ENCODE measurements at regions not wholly inside any gene's neighbourhood (a gene's known extent, or its start where the extent isn't known, plus 50 kb on each side); places are given as distances from the start of the nearest gene placed in this dataset.

GRCh38 chr7:54690892-54691291 is 68.1 kb downstream of the SEC61G start:
- no peak for DNase-seq (ENCODE audit: low read depth in 2 of 2)
- no peaks in the 10 kb centered on the region for H3K9me3 ChIP-seq (ENCODE audit: control insufficient read depth, insufficient read depth, low read depth, low read length)
- H3K4me2 ChIP-seq (ENCODE audit: extremely low read depth, insufficient read depth, low read length), result no peak overlapping the region
- no peak overlapping the region for H2AFZ ChIP-seq (ENCODE audit: low read length)
- no peak overlapping the region for H3K9ac ChIP-seq (ENCODE audit: insufficient read depth, low read length)
- TF ChIP-seq CTCF (conservative IDR thresholded peaks at IDR 0.05 in 1 of 2, IDR thresholded peaks at IDR 0.05 in 1 of 2; ENCODE audit: low read depth in 1 of 2, low read length in 2 of 2), result no peak
- no peak for TF ChIP-seq EZH2 (IDR thresholded peaks at IDR 0.05; ENCODE audit: low read length, missing control alignments)
- no peaks in the 10 kb centered on the region for H3K4me1 ChIP-seq (ENCODE audit: control insufficient read depth, extremely low read depth, insufficient read depth, low read length)
- no peak overlapping the region for H3K27ac ChIP-seq (ENCODE audit: insufficient read depth, low read length)
- no peaks in the 10 kb centered on the region for H3K79me2 ChIP-seq (ENCODE audit: control insufficient read depth, insufficient read depth, low read length)
- no peaks in the 10 kb centered on the region for H4K20me1 ChIP-seq (ENCODE audit: control insufficient read depth, extremely low read depth, insufficient read depth, low read length)
- no peaks in the 10 kb centered on the region for H3K36me3 ChIP-seq (ENCODE audit: control insufficient read depth, insufficient read depth, low read length)
- no peaks in the 10 kb centered on the region for H3K27me3 ChIP-seq (ENCODE audit: control insufficient read depth, insufficient read depth, low read length)
- no peak overlapping the region for H3K4me3 ChIP-seq (replicated peaks in 1 of 4; ENCODE audit: control extremely low read depth in 1 of 4, insufficient read depth in 1 of 4, low read depth in 3 of 4, low read length in 4 of 4)

- H2AFZ ChIP-seq (ENCODE audit: low read length), result no peak overlapping the region
- DNase-seq (ENCODE audit: low read depth in 2 of 2), result no peak
- no peaks in the 10 kb centered on the region for H3K36me3 ChIP-seq (ENCODE audit: control insufficient read depth, insufficient read depth, low read length)
- no peak overlapping the region for H3K27ac ChIP-seq (ENCODE audit: insufficient read depth, low read length)
- H3K79me2 ChIP-seq (ENCODE audit: control insufficient read depth, insufficient read depth, low read length), result no peaks in the 10 kb centered on the region
- TF ChIP-seq CTCF (conservative IDR thresholded peaks at IDR 0.05 in 1 of 2, IDR thresholded peaks at IDR 0.05 in 1 of 2; ENCODE audit: low read depth in 1 of 2, low read length in 2 of 2), result no peak
- TF ChIP-seq EZH2 (IDR thresholded peaks at IDR 0.05; ENCODE audit: low read length, missing control alignments), result no peak
- no peaks in the 10 kb centered on the region for H4K20me1 ChIP-seq (ENCODE audit: control insufficient read depth, extremely low read depth, insufficient read depth, low read length)
- no peak overlapping the region for H3K4me3 ChIP-seq (replicated peaks in 1 of 4; ENCODE audit: control extremely low read depth in 1 of 4, insufficient read depth in 1 of 4, low read depth in 3 of 4, low read length in 4 of 4)
- H3K9me3 ChIP-seq (ENCODE audit: control insufficient read depth, insufficient read depth, low read depth, low read length), result no peaks in the 10 kb centered on the region
- H3K4me2 ChIP-seq (ENCODE audit: extremely low read depth, insufficient read depth, low read length), result no peak overlapping the region
- H3K27me3 ChIP-seq (ENCODE audit: control insufficient read depth, insufficient read depth, low read length), result no peaks in the 10 kb centered on the region
- no peaks in the 10 kb centered on the region for H3K4me1 ChIP-seq (ENCODE audit: control insufficient read depth, extremely low read depth, insufficient read depth, low read length)
- H3K9ac ChIP-seq (ENCODE audit: insufficient read depth, low read length), result no peak overlapping the region
Observed at GRCh38 chr7:54690050-54690443, 69.0 kb downstream of the SEC61G start.

- H3K4me1 ChIP-seq (ENCODE audit: control insufficient read depth, extremely low read depth, insufficient read depth, low read length), result no peaks in the 10 kb centered on the region
- no peaks in the 10 kb centered on the region for H3K36me3 ChIP-seq (ENCODE audit: control insufficient read depth, insufficient read depth, low read length)
- DNase-seq (ENCODE audit: low read depth in 2 of 2), result no peak
- H3K27me3 ChIP-seq (ENCODE audit: control insufficient read depth, insufficient read depth, low read length), result no peaks in the 10 kb centered on the region
- no peak overlapping the region for H3K27ac ChIP-seq (ENCODE audit: insufficient read depth, low read length)
- no peak overlapping the region for H3K9ac ChIP-seq (ENCODE audit: insufficient read depth, low read length)
- no peak overlapping the region for H2AFZ ChIP-seq (ENCODE audit: low read length)
- H3K79me2 ChIP-seq (ENCODE audit: control insufficient read depth, insufficient read depth, low read length), result no peaks in the 10 kb centered on the region
- no peak for TF ChIP-seq EZH2 (IDR thresholded peaks at IDR 0.05; ENCODE audit: low read length, missing control alignments)
- no peak overlapping the region for H3K4me3 ChIP-seq (replicated peaks in 1 of 4; ENCODE audit: control extremely low read depth in 1 of 4, insufficient read depth in 1 of 4, low read depth in 3 of 4, low read length in 4 of 4)
- no peaks in the 10 kb centered on the region for H4K20me1 ChIP-seq (ENCODE audit: control insufficient read depth, extremely low read depth, insufficient read depth, low read length)
- H3K9me3 ChIP-seq (ENCODE audit: control insufficient read depth, insufficient read depth, low read depth, low read length), result no peaks in the 10 kb centered on the region
- H3K4me2 ChIP-seq (ENCODE audit: extremely low read depth, insufficient read depth, low read length), result no peak overlapping the region
Observed at GRCh38 chr7:54689394-54690049, 69.5 kb downstream of the SEC61G start.
